Chondrocyte (in vitro differentiated cells): ENCODE measurements at regions not wholly inside any gene's neighbourhood (a gene's known extent, or its start where the extent isn't known, plus 50 kb on each side); places are given as distances from the start of the nearest gene placed in this dataset.
A peak's percentile ranks its signal among the peaks of the same experiment; 100 is the strongest.

Experiments used
- DNase-seq: peaks from one replicate; pipeline ENCODE4 v3.0.0; 2021; ENCODE audit warnings: mixed read lengths, low spot score
- H3K27ac Mint-ChIP-seq: one replicate; pipeline ENCODE4 v1.8.0; 2021; ENCODE audit warnings: mild to moderate bottlenecking, moderate library complexity, mixed read lengths; ENCODE audit not compliant: unreplicated experiment
- H3K27me3 Mint-ChIP-seq: 2 replicates; pipeline ENCODE4 v1.8.0; 2021; ENCODE audit warnings: low read depth, mixed read lengths
- H3K36me3 Mint-ChIP-seq: 2 replicates; pipeline ENCODE4 v1.8.0; 2021; ENCODE audit warnings: low read depth, mixed read lengths
- H3K4me1 Mint-ChIP-seq: 2 replicates; pipeline ENCODE4 v1.8.0; 2021; ENCODE audit warnings: low read depth, mild to moderate bottlenecking, mixed read lengths
- H3K4me3 Mint-ChIP-seq: one replicate; pipeline ENCODE4 v1.8.0; 2021; ENCODE audit warnings: mild to moderate bottlenecking, moderate library complexity, mixed read lengths; ENCODE audit not compliant: unreplicated experiment
- H3K9me3 Mint-ChIP-seq: 2 replicates; pipeline ENCODE4 v1.8.0; 2021; ENCODE audit warnings: low read depth, mixed read lengths
- TF ChIP-seq, protein P1 (sequence below): fragments of 200-600 bp; sonication (generic); IDR thresholded peaks from 2 replicates; pipeline ENCODE4 v1.5.0; 2021; ENCODE audit warnings: antibody characterized with exemption, mild to moderate bottlenecking, moderate library complexity

GRCh38 chr7:42315103-42315502 is 78.1 kb upstream of the GLI3 start:
- Mint-ChIP-seq H3K4me3 (peak overlapping the region; percentile 40), H3K9me3 (peaks cover 21% of the 10 kb centered on the region), H3K4me1 (peaks cover 25% of the 10 kb centered on the region), H3K27ac (peak overlapping the region; percentile 3), H3K36me3 (peaks cover 8% of the 10 kb centered on the region), H3K27me3 (no peaks in the 10 kb centered on the region)
- DNase-seq = no peak
- TF ChIP-seq, protein P1, sequence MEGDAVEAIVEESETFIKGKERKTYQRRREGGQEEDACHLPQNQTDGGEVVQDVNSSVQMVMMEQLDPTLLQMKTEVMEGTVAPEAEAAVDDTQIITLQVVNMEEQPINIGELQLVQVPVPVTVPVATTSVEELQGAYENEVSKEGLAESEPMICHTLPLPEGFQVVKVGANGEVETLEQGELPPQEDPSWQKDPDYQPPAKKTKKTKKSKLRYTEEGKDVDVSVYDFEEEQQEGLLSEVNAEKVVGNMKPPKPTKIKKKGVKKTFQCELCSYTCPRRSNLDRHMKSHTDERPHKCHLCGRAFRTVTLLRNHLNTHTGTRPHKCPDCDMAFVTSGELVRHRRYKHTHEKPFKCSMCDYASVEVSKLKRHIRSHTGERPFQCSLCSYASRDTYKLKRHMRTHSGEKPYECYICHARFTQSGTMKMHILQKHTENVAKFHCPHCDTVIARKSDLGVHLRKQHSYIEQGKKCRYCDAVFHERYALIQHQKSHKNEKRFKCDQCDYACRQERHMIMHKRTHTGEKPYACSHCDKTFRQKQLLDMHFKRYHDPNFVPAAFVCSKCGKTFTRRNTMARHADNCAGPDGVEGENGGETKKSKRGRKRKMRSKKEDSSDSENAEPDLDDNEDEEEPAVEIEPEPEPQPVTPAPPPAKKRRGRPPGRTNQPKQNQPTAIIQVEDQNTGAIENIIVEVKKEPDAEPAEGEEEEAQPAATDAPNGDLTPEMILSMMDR = no peak

DNA sequence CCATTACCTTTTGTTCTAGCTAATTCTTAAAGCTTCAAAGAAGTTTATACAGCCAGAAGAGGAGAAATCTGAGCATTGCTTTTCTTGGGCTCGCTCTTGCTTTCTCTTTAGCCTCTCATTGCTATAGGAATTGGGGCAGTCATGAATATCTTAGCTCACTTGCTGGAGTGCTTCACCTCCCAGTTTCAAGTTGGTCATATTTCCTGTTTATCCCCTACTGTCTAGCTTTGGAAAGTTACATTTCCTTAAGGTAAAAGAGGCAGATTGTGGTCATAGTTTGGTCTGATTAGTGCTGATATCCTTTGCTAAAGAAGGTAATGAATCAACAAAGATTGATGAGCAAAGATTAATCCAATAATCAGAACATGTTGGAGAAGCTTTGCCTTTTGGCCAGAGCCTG is 77.7 kb upstream of the GLI3 start:
- no peak for DNase-seq
- H3K27me3 Mint-ChIP-seq = no peaks in the 10 kb centered on the region

GRCh38 chr7:42311195-42311594 is 74.2 kb upstream of the GLI3 start:
- no peak overlapping the region for H3K4me3 Mint-ChIP-seq
- TF ChIP-seq, protein P1 = no peak

More for the DNA sequence above, 77.7 kb upstream of the GLI3 start:
- Mint-ChIP-seq H3K27ac (no peak overlapping the region), H3K36me3 (peaks cover 8% of the 10 kb centered on the region), H3K9me3 (peaks cover 21% of the 10 kb centered on the region), H3K4me1 (peaks cover 23% of the 10 kb centered on the region), H3K4me3 (no peak overlapping the region)
- TF ChIP-seq, protein P1 = no peak

DNA sequence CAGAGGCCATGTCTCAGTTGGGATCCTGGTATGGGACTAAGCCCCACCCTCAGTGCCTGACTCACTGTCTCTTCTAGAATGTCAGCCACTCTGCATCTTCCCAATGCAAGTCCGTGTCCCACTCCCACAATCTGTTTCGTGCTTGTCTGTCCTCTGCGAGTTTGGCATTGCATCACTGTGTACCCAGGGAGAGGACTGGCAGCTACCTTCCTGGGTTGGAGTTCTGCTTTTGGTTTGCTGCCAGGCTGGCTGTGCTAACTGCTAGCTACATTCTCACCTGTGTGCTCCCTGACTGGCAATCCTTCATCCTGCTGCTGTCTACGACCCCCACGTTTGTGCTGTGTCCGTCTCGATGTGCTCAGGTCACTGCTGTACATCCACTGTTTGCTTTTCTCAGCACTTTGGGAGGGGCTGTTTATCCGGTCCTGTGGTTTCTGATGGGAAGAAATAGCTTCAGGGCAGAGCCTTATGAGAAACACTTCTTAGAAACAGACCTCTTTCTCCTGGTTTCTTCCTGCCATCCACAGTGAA is 56.0 kb upstream of the GLI3 start:
- no peaks in the 10 kb centered on the region for H3K27me3 Mint-ChIP-seq
- H3K4me3 Mint-ChIP-seq = no peak overlapping the region
- H3K27ac Mint-ChIP-seq = no peak overlapping the region
- DNase-seq = no peak
- H3K36me3 Mint-ChIP-seq = no peaks in the 10 kb centered on the region
- H3K9me3 Mint-ChIP-seq = no peaks in the 10 kb centered on the region
- TF ChIP-seq, protein P1 = no peak
- peaks cover 10% of the 10 kb centered on the region for H3K4me1 Mint-ChIP-seq

More at GRCh38 chr7:42311195-42311594, 74.2 kb upstream of the GLI3 start:
- Mint-ChIP-seq H3K9me3 (peaks cover 30% of the 10 kb centered on the region), H3K27me3 (no peaks in the 10 kb centered on the region), H3K36me3 (peaks cover 9% of the 10 kb centered on the region), H3K27ac (no peak overlapping the region), H3K4me1 (peaks cover 19% of the 10 kb centered on the region)
- no peak for DNase-seq

- no peaks in the 10 kb centered on the region for H3K36me3 Mint-ChIP-seq
- TF ChIP-seq, protein P1 = no peak
- peaks cover 2% of the 10 kb centered on the region for H3K27me3 Mint-ChIP-seq
- H3K4me1 Mint-ChIP-seq = peaks cover 16% of the 10 kb centered on the region
- no peak for DNase-seq
- H3K27ac Mint-ChIP-seq = no peak overlapping the region
- H3K9me3 Mint-ChIP-seq = no peaks in the 10 kb centered on the region
- H3K4me3 Mint-ChIP-seq = no peak overlapping the region
Measured at GRCh38 chr7:42289473-42289872, 52.5 kb upstream of the GLI3 start.
